GM12872 (cell line): ENCODE measurements at regions not wholly inside any gene's neighbourhood (a gene's known extent, or its start where the extent isn't known, plus 50 kb on each side); places are given as distances from the start of the nearest gene placed in this dataset.
A peak's percentile ranks its signal among the peaks of the same experiment; 100 is the strongest.

Experiments used
- CTCF ChIP-seq: IDR thresholded peaks from 3 replicates; pipeline ENCODE4 v1.5.1; 2011; ENCODE audit warnings: low read depth, mild to moderate bottlenecking, low read length, moderate library complexity; ENCODE audit not compliant: insufficient read depth

- no peak for TF ChIP-seq CTCF
Observed at GRCh38 chr2:20138696-20139095, 86.2 kb downstream of the SDC1 start.

GRCh38 chr2:20137884-20138283 is 86.5 kb upstream of the LAPTM4A start:
- no peak for TF ChIP-seq CTCF

DNA sequence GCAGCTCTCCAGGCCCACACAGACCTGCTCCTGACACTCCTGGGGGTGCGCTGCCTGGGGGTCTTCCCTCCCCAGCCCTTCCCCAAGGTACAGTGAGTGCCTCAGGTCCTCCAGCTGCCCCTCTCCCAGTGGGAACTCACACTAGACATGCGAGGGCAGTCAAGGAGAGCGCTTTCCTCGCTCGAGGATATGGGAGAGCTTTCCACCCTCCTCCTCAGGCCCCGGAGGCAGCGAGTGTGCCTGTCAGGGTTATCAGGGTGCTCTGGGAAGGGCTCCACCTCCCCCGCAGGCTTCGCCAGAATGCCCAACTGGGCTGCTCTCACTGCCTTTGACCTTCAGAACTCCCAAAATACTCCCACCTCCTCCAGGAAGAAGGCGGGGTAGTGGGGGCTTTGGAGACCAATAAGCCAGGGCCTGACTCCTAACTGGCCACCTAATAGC is 85.7 kb upstream of the LAPTM4A start:
- TF ChIP-seq CTCF, result no peak

DNA sequence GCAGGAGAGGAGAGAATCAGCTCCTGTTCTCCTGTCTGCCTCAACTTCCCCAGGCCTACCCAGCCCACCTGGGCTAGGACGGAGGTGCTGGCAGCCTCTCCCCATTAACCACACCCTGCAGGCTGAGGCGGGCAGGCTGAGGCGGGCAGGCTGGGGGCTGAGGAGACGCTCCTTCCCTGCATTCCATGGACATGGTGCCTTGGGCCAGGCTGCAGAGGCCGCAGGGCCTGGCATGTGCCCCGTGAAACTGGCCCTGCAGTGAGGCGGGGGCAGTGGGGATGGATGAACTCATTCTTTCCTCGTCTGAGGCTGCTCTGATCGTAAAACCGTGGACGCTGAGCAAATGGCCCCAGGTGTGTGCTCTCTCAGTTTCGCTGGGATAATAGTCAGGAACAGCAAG is 84.7 kb upstream of the LAPTM4A start:
- TF ChIP-seq CTCF, result no peak

DNA sequence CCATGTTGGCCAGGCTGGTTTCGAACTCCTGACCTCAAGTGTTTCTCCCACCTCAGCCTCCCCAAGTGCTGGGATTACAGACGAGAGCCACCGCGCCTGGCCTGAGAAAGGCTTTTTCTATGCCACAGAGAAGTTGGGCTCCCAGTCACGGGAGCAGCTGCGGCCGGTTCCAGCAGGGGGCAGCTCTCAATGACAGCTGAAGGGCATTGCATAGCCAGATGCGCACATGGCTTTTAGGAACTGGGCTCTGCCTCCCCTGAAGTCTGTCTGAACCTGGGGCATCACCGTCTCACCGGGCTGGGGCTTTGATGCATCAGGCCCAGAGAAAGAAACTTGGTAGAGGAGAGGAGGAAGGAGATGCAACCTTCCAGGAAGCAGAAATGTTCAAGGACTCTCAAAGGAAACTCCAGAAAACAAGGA is 84.2 kb upstream of the LAPTM4A start:
- peak; percentile 92 for TF ChIP-seq CTCF

- TF ChIP-seq CTCF, result no peak
Observed at GRCh38 chr2:20132990-20133535, 81.6 kb upstream of the LAPTM4A start.

DNA sequence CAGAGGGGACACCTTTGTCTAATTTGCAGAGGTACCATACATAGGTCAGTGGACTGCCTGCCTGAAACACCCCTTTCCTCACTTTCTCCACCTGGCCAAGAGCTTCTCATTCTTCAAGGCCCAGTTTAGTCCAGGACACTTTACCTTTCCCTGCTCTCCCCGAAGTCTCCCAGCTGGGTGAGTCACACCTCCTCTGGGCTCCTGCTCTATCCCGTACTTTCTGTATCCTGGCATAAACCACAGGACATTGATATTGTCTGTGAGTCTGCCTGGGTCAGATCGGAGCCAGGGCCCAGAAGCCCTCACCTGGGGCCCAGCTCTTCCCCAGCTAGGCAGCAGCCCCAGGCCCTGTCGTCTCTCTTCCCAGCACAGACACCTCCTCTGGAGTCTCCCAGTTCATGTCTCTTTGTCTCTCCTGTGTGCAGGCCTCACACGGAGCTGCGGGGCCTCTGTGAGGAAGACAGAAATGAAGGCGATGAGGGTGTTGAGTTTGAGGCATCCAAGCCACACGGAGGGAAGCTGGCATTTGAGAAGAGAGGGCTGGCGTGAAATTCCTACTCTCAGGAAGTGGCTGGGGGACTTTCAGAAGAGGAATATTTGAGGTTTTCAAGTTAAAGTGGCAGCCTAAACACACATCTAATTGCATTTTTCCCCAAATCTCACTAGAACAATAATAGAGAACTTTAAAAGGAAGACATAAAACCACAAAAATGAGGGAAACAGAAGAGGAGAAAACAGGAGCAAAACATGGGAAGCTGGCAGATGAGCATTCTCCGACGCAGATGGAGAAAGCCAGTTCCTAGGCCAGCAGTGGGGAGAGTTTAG is 79.6 kb upstream of the LAPTM4A start:
- no peak for TF ChIP-seq CTCF
